HS-5 (cell line): ENCODE measurements at regions not wholly inside any gene's neighbourhood (a gene's known extent, or its start where the extent isn't known, plus 50 kb on each side); places are given as distances from the start of the nearest gene placed in this dataset.

ENCODE experiments used
- DNase-seq: peaks from one replicate; pipeline ENCODE4 v3.0.0-alpha.2; 2012; ENCODE audit warnings: low read depth

- no peak for DNase-seq
These were observed 409.5 kb upstream of the ADGRL2 start for GRCh38 chr1:81391125-81391828.

GRCh38 chr1:81388435-81388834, 412.3 kb upstream of the ADGRL2 start:
- DNase-seq: no peak

- DNase-seq: no peak
These were observed 413.3 kb upstream of the ADGRL2 start for GRCh38 chr1:81387446-81387845.

- DNase-seq: no peak
These were observed 418.2 kb upstream of the ADGRL2 start for GRCh38 chr1:81382561-81382960.

- DNase-seq: no peak
These were observed 418.9 kb upstream of the ADGRL2 start for GRCh38 chr1:81381881-81382280.

GRCh38 chr1:81380436-81380835, 420.3 kb upstream of the ADGRL2 start:
- DNase-seq: no peak

- no peak for DNase-seq
These were observed 421.3 kb upstream of the ADGRL2 start for GRCh38 chr1:81379430-81379829.

GRCh38 chr1:81377406-81377805, 423.3 kb upstream of the ADGRL2 start:
- DNase-seq: no peak

- no peak for DNase-seq
These were observed 424.7 kb upstream of the ADGRL2 start for GRCh38 chr1:81375884-81376548.

GRCh38 chr1:81374481-81374880, 426.3 kb upstream of the ADGRL2 start:
- no peak for DNase-seq

GRCh38 chr1:81371864-81372263, 428.9 kb upstream of the ADGRL2 start:
- DNase-seq: no peak

GRCh38 chr1:81369833-81370232, 430.9 kb upstream of the ADGRL2 start:
- DNase-seq: no peak

GRCh38 chr1:81366173-81366572, 434.6 kb upstream of the ADGRL2 start:
- no peak for DNase-seq

GRCh38 chr1:81364088-81364487, 436.6 kb upstream of the ADGRL2 start:
- no peak for DNase-seq

GRCh38 chr1:81358151-81358550, 442.6 kb upstream of the ADGRL2 start:
- no peak for DNase-seq

GRCh38 chr1:81351864-81352263, 448.9 kb upstream of the ADGRL2 start:
- DNase-seq: no peak

- no peak for DNase-seq
These were observed 451.4 kb upstream of the ADGRL2 start for GRCh38 chr1:81349194-81349965.

- DNase-seq: no peak
These were observed 455.6 kb upstream of the ADGRL2 start for GRCh38 chr1:81345110-81345509.

GRCh38 chr1:81340239-81340638, 460.5 kb upstream of the ADGRL2 start:
- no peak for DNase-seq

- DNase-seq: no peak
These were observed 463.5 kb upstream of the ADGRL2 start for GRCh38 chr1:81337226-81337625.

GRCh38 chr1:81335876-81336275, 464.9 kb upstream of the ADGRL2 start:
- DNase-seq: no peak

GRCh38 chr1:81330521-81330920, 470.2 kb upstream of the ADGRL2 start:
- DNase-seq: no peak

GRCh38 chr1:81330111-81330510, 470.6 kb upstream of the ADGRL2 start:
- no peak for DNase-seq
